ENCODE measurements at regions not wholly inside any gene's neighbourhood (a gene's known extent, or its start where the extent isn't known, plus 50 kb on each side); places are given as distances from the start of the nearest gene placed in this dataset.

DNA sequence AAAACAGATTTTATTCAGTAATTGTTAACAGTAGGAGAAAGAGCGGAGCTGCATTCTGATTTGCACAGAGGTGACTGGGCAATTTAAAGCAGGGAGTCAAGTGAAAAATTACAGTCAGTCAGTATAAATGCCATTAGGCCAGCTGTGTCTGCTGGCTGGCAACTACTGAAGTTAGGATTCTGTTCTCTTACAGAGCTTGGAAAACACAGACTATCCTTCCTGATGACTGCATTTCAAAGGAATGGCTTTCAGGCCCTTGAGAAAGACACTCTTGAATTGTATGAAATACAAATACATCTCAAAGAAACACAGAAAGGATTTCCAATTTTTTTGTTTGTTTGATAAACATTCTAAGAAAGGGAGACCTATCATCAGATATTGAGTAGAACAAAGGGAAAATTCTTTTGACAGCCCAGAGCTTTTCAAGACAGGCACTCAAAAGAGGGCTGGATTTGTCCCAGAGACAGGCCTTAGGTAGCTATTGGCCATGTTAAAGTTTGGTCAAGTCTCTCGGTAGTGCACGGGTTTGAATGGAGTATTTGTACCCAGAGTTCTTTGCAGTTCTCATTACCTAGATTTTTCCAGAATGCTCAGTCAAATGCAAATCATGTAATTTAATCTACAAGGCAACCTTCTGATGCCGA is 551.2 kb upstream of the CCDC54 start:
- H3K4me3 ChIP-seq (ENCODE audit: low read depth, low read length), result no peak overlapping the region
- TF ChIP-seq, protein P1, sequence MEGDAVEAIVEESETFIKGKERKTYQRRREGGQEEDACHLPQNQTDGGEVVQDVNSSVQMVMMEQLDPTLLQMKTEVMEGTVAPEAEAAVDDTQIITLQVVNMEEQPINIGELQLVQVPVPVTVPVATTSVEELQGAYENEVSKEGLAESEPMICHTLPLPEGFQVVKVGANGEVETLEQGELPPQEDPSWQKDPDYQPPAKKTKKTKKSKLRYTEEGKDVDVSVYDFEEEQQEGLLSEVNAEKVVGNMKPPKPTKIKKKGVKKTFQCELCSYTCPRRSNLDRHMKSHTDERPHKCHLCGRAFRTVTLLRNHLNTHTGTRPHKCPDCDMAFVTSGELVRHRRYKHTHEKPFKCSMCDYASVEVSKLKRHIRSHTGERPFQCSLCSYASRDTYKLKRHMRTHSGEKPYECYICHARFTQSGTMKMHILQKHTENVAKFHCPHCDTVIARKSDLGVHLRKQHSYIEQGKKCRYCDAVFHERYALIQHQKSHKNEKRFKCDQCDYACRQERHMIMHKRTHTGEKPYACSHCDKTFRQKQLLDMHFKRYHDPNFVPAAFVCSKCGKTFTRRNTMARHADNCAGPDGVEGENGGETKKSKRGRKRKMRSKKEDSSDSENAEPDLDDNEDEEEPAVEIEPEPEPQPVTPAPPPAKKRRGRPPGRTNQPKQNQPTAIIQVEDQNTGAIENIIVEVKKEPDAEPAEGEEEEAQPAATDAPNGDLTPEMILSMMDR (IDR thresholded peaks at IDR 0.05; ENCODE audit: insufficient read depth, low read depth, low read length), result no peak
- peak; percentile 72 for DNase-seq (ENCODE audit: low read depth)

DNA sequence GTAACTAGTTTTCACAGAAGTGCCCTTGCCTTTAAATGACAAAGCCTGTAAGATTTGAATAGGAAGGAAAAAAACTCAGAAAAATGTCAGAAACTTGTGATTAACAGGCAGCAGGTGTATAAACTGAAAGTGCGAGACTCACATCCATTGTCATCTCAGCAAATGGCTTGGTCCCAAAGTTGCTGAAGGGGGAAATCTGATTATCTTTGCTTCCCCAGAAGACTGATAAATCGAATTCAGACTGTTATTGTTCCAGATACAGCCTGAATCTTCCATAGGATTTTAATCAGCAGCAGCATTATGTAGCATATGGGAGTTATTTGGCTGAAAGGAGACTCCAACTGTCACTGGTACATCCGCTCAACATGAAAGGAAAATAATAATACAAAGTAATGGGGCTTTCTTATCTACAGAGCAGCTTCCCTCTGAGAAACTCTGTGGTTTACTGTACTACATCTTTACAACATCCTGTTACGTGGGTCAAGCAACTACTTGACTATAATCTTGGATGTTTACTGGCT is 550.4 kb upstream of the CCDC54 start:
- TF ChIP-seq, protein P1 (IDR thresholded peaks at IDR 0.05; ENCODE audit: insufficient read depth, low read depth, low read length), result no peak
- DNase-seq (ENCODE audit: low read depth), result peak; percentile 91
- H3K4me3 ChIP-seq (ENCODE audit: low read depth, low read length), result no peak overlapping the region

- TF ChIP-seq, protein P1 (IDR thresholded peaks at IDR 0.05; ENCODE audit: insufficient read depth, low read depth, low read length), result no peak
- H3K4me3 ChIP-seq (ENCODE audit: low read depth, low read length), result no peak overlapping the region
- peak; percentile 63 for DNase-seq (ENCODE audit: low read depth)
Observed at GRCh38 chr3:106827515-106828213, 549.6 kb upstream of the CCDC54 start.

DNA sequence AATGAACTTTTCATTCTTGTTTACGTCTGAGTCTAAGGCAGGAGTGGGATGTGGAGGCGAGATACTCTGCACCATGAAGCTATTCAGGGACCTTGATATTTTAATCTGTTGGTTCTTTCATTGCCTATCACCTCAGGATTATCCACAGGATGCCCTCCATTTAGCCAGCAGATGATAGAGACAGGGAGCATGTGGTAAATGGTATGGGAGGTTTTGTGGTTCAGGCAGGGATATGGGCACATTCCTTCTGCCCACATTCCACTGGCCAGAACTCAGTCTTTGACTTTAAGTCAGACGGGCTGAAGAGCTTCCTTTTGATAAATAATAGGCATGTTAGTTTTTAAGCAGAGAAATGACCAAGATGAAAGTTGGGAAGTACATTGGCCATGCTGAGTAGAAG is 548.0 kb upstream of the CCDC54 start:
- DNase-seq (ENCODE audit: low read depth), result peak; percentile 71
- H3K4me3 ChIP-seq (ENCODE audit: low read depth, low read length), result no peak overlapping the region
- TF ChIP-seq, protein P1 (IDR thresholded peaks at IDR 0.05; ENCODE audit: insufficient read depth, low read depth, low read length), result no peak

- TF ChIP-seq, protein P1 (IDR thresholded peaks at IDR 0.05; ENCODE audit: insufficient read depth, low read depth, low read length), result no peak
- no peak overlapping the region for H3K4me3 ChIP-seq (ENCODE audit: low read depth, low read length)
- DNase-seq (ENCODE audit: low read depth), result no peak
Observed at GRCh38 chr3:106830334-106830733, 546.9 kb upstream of the CCDC54 start.

GRCh38 chr3:106836906-106837305 is 540.3 kb upstream of the CCDC54 start:
- TF ChIP-seq, protein P1 (IDR thresholded peaks at IDR 0.05; ENCODE audit: insufficient read depth, low read depth, low read length), result no peak
- H3K4me3 ChIP-seq (ENCODE audit: low read depth, low read length), result no peak overlapping the region
- DNase-seq (ENCODE audit: low read depth), result no peak
